Spinal cord (tissue), 9 donors: ENCODE measurements at regions not wholly inside any gene's neighbourhood (a gene's known extent, or its start where the extent isn't known, plus 50 kb on each side); places are given as distances from the start of the nearest gene placed in this dataset.

Experiments
- DNase-seq, 6 donors: peaks; one replicate each; pipeline versions ENCODE4 v3.0.0 to v3.0.0-alpha.2; 2013 to 2015; ENCODE audit warnings: low spot score in 6 of 6, low read depth in 4 of 6
- H3K27ac ChIP-seq: one replicate; pipeline ENCODE4 v1.5.1; 2013; ENCODE audit warnings: low read depth, low read length, control low read depth
- H3K27me3 ChIP-seq: one replicate; pipeline ENCODE4 v1.6.1; 2013; ENCODE audit warnings: low read length; ENCODE audit not compliant: control insufficient read depth, insufficient read depth
- H3K36me3 ChIP-seq: one replicate; pipeline ENCODE4 v1.6.1; 2013; ENCODE audit warnings: low read length; ENCODE audit not compliant: control insufficient read depth, insufficient read depth
- H3K4me1 ChIP-seq: one replicate; pipeline ENCODE4 v1.6.1; 2013; ENCODE audit warnings: low read length; ENCODE audit not compliant: control insufficient read depth, insufficient read depth
- H3K4me3 ChIP-seq: one replicate; pipeline ENCODE4 v1.5.1; 2013; ENCODE audit warnings: low read depth, low read length, control low read depth
- H3K9me3 ChIP-seq: one replicate; pipeline ENCODE4 v1.6.1; 2013; ENCODE audit warnings: low read length; ENCODE audit not compliant: control insufficient read depth, insufficient read depth
- WGBS: methylation state at CpG from one replicate; pipeline ENCODE4 v1.1.5; 2013; ENCODE audit warnings: missing lambda C conversion rate; ENCODE audit not compliant: insufficient coverage; 5-methylcytosine and 5-hydroxymethylcytosine counted together
- donor health status: healthy.

DNA sequence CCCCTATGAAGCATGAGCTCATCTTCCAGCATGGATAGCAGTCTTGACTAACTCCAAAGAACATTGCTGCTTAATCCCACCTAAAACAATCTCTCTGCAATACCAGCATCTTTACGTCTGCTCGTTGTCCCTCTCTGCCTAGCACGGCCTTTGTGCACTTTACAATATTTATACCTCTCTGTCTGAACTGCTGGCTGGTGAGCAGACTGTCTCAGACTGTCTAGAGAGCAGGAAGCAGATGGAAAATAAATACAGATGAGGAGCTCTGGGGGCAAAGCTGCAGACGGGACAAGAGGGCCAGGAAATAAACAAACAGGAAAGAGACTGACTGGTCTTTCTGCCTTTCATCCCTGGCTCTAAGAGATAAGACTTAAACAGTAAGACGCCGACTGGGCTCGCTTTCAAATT lies 224.8 kb downstream of the ENC1 start:
- 25% methylated on average over 4 of the region's 7 CpGs for WGBS
- Histone ChIP-seq H3K9me3 (no peaks in the 10 kb centered on the region), H3K4me3 (no peak overlapping the region), H3K27me3 (no peaks in the 10 kb centered on the region), H3K27ac (peak overlapping the region; percentile 49), H3K36me3 (no peaks in the 10 kb centered on the region), H3K4me1 (no peaks in the 10 kb centered on the region)
- peak in 1 of 6 donors; percentile 38 for DNase-seq

DNA sequence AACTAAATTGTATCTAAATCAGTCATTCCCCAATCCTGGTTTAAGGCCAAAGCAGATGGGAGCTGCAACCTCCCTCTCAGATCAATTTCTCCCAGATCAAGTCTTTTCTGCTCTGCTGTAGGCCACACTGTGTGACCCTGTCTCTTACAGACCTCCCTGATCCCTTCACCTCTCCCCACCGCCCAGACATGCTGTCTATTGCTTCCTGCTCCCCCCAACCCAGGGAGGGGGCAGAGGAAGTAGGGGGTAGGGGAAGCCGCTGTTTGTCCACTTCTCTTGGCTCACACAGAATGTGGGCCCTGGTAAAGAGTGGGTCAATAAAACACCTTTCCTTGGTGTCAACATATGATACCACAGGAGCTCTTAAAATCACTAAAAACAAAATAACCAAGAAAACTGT lies 226.3 kb downstream of the ENC1 start:
- no CpG with 5 or more reads among the region's 2 CpGs for WGBS
- no peak for DNase-seq
- H3K27ac ChIP-seq: no peak overlapping the region
- no peak overlapping the region for H3K4me3 ChIP-seq
- H3K27me3 ChIP-seq: no peaks in the 10 kb centered on the region
- H3K4me1 ChIP-seq: peaks cover 6% of the 10 kb centered on the region
- no peaks in the 10 kb centered on the region for H3K9me3 ChIP-seq
- no peaks in the 10 kb centered on the region for H3K36me3 ChIP-seq

DNA sequence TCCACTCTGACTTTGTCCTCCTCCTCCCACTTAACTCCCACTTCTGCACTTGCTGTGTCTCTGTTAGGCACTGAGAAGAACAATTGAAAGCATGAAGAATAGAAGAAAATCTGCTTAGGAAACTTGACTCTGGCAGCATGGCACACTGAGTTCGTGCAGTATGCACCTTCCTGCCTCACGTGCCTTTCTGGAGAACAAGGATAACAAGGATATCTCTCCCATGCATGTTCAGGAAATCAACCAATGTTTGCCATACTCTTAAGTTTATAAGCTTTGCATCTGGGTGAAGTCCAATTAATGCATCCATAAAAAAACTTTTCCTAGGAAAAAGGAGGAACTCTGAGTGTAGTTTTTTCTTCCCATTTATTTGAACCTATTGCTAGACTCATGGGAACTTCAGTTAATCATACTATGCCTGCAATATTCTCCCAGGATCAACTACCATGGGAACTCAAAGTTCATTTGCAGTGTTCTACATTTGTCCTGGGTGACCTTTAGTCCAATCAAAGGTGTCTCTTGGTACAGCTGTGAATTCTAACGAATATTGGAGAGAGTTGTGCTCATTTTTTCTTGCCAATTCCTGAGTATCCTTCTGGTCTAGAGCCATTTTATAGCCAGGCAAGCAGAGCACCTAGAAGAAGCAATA lies 227.0 kb downstream of the ENC1 start:
- Histone ChIP-seq H3K27ac (no peak overlapping the region), H3K36me3 (no peaks in the 10 kb centered on the region), H3K4me3 (no peak overlapping the region), H3K27me3 (no peaks in the 10 kb centered on the region), H3K9me3 (no peaks in the 10 kb centered on the region), H3K4me1 (peaks cover 7% of the 10 kb centered on the region)
- WGBS: 72% methylated on average over 3 of the region's 3 CpGs
- DNase-seq: no peak

DNA sequence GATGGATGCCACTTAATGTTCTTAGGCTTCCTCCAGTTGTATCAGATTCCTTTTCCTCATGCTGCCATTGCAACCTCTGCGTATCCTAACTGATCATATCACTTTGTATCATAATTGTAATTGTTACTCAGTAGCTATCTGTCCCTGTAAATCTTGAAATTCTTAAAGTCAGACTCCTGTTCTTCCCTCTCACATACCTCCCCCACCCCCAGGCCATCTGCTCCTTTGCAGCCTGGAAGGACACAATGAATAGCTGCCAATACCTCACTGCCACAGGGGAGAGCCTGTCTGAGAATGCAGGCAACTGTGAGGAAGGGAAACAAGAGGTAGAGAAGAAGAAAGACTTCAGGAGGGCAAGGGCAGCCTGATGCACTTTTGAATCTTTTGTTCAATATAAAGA lies 228.5 kb downstream of the ENC1 start:
- peak in 2 of 6 donors; percentile 46 to 71 for DNase-seq
- WGBS: no CpG with 5 or more reads among the region's 1 CpG

DNA sequence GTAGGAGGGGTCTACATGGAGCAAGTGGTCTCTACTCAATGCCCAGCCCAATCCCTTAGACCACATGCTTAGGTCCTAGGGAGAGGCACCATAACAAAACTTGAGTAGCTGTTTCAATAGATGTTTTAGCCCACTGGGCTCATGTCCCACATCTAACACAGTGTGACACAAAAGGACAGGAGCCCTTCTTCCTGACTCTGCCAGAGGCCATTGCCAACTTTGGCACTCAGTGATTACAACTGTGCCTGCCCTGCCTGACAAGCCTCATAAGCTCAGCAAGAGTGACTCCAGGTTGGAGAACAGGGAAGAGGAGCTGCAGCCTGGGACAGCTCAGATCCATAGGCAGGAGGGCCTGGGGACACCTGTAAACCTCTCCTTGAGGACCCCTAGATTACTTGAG lies 230.8 kb downstream of the ENC1 start:
- DNase-seq: peak in 1 of 6 donors; percentile 74
- Histone ChIP-seq H3K4me1 (peaks cover 7% of the 10 kb centered on the region), H3K4me3 (no peak overlapping the region), H3K9me3 (no peaks in the 10 kb centered on the region), H3K27me3 (no peaks in the 10 kb centered on the region), H3K27ac (no peak overlapping the region), H3K36me3 (no peaks in the 10 kb centered on the region)

More for the DNA sequence above, 228.5 kb downstream of the ENC1 start:
- Histone ChIP-seq H3K4me3 (no peak overlapping the region), H3K4me1 (peaks cover 7% of the 10 kb centered on the region), H3K9me3 (no peaks in the 10 kb centered on the region), H3K27me3 (no peaks in the 10 kb centered on the region), H3K27ac (no peak overlapping the region), H3K36me3 (no peaks in the 10 kb centered on the region)

DNA sequence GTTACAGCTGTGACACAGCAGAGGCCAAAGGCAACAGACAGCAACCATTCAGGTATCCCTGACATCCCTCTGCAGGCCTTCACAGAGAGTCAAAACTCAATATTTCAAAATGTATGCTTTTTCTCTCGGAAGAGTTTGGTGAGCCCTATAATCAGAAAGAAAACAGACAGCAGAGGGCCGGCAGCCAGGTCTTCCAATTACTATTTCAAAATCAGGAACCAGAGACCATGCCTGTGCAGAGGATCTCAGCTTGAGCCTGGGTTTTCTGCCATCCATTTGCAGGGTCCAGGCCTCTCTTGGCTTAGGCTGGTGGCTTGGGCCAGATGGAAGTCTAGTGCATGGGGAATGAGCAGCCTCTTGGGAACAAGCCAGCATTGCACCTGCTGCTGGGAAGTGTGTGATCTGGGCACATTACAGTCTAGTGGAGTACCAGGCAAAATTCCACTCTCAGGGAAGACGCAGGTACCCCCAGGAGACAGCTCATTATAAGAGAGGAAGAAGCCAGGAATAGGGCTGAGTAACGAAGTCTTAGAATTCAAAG lies 231.3 kb downstream of the ENC1 start:
- H3K36me3 ChIP-seq: no peaks in the 10 kb centered on the region
- no peak overlapping the region for H3K4me3 ChIP-seq
- no peak overlapping the region for H3K27ac ChIP-seq
- H3K27me3 ChIP-seq: no peaks in the 10 kb centered on the region
- DNase-seq: peak in 1 of 6 donors; percentile 75
- H3K4me1 ChIP-seq: peaks cover 7% of the 10 kb centered on the region
- no peaks in the 10 kb centered on the region for H3K9me3 ChIP-seq
- WGBS: 53% methylated on average over 3 of the region's 4 CpGs

DNA sequence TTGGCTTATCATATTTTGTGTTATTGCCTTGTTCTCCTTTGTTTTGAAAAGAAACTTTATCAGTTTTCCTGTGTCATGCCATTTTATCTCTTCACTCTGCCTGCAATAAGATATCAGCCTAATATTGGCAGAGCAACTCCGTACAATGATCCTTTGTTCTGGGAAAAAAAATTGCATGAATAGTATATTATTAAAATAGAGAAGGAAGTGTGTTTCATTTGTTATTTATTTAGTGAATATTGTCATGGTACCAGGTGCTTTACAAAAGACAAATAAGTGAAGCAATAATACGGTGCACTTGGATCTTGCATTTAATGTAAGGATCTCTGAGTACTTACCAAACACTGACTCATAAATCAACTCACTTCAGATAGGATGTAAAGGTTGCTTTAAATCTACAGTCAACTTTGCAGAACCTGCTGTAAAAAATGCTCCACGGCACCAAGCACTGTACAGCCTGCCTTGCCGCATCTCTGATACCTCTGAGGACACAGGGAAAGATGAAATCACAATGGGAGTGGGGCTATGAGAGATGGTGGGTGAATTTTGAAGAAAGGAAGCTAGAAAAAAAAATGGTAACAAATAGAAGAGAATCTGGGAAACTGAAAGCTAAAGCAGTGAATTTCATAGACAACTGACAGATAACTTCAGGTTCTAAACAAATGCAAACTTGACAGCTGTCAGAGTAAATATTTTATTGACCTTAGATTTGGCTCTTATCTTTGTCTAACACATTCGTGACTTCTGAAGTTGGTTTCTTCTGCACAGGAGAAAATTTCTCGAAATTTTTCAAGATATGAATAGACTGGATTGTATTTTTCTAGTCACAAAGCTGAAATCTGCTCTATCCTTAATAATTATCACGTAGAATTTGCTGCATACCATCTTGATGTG lies 232.1 kb downstream of the ENC1 start:
- H3K4me3 ChIP-seq: no peak overlapping the region
- no peaks in the 10 kb centered on the region for H3K9me3 ChIP-seq
- H3K27me3 ChIP-seq: no peaks in the 10 kb centered on the region
- DNase-seq: peak in 1 of 6 donors; percentile 33
- WGBS: 82% methylated on average over 2 of the region's 7 CpGs
- H3K27ac ChIP-seq: no peak overlapping the region
- H3K4me1 ChIP-seq: peaks cover 7% of the 10 kb centered on the region
- no peaks in the 10 kb centered on the region for H3K36me3 ChIP-seq

DNA sequence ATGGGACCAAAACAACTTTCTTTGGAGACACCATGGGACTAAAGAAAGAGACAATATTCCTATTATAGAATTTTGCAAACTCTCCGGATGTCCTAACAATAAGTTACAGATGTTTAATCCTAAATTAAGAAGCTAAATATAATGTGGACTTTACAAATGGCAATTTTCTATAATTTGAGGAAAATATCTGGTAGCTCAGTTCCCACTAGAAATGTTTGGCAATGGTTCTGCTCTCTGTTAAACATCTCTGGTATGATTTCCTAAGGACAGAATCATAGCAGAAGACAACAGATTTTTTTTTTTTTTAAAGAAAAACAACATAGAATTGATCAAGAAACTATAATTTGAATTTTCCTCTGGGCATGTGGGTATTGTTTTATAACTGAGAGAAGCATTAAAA lies 232.8 kb downstream of the ENC1 start:
- no CpG with 5 or more reads among the region's 1 CpG for WGBS
- H3K9me3 ChIP-seq: no peaks in the 10 kb centered on the region
- no peak for DNase-seq
- H3K27ac ChIP-seq: no peak overlapping the region
- H3K27me3 ChIP-seq: no peaks in the 10 kb centered on the region
- peaks cover 7% of the 10 kb centered on the region for H3K4me1 ChIP-seq
- H3K36me3 ChIP-seq: no peaks in the 10 kb centered on the region
- no peak overlapping the region for H3K4me3 ChIP-seq

DNA sequence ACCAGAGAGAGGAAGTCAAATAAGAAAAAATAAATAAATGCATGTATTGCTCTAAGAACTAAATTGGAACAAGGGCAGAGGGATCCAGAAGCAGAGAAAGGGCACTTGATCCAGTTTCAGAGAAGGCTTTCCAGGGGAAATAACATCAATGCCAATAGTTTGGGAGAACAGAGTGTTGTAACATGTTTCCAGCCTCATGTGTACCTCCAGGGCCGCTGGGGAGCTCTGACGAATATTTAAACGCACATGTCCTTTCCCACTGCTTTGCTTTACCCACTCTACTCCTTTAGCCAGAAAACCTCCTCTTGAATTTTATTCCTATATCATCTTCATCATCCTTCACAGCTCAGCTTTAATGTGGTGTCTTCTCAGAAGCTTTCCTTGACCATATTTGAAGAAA lies 233.7 kb downstream of the ENC1 start:
- 94% methylated on average over 3 of the region's 3 CpGs for WGBS
- Histone ChIP-seq H3K27me3 (no peaks in the 10 kb centered on the region), H3K36me3 (no peaks in the 10 kb centered on the region), H3K4me1 (peaks cover 11% of the 10 kb centered on the region), H3K4me3 (no peak overlapping the region), H3K9me3 (no peaks in the 10 kb centered on the region), H3K27ac (no peak overlapping the region)
- DNase-seq: no peak
